ENCODE measurements at regions not wholly inside any gene's neighbourhood (a gene's known extent, or its start where the extent isn't known, plus 50 kb on each side); places are given as distances from the start of the nearest gene placed in this dataset.

DNA sequence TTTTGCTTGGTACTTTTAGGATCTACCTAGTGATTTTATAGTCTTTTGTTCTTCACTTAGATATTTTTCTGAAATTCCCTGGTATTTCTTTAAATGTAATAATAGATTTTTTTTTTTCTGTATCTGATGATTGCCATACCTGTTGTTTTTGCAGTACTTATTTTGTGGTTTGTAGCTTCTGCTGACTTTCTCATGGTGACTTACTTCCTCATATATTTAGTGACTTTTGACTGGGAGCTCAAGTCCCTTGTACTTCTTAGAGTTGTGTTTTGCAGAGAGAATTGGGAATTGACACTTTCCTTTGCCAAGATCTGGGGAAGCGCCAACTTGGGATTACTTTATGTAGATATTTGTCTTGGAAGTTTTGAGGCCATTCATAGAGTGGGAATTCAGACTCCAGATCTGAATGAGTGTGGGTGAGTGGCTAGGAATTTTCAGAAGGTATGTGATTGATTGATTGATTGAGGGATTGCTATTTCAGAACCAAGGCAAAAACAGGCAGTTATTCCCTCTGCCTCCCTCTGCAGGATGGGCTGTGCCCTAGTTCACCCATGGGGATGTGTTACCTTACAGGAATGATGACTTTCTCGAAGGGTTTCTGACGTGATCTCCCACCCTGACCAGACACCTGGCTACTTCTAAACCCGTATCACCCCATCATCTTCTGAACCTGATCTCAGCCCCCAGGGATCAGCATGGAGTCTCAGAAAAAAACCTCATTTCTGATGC lies 219.5 kb downstream of the URB2 start:
- TF ChIP-seq PRDM1 (tag by site-specific recombination; IDR thresholded peaks at IDR 0.05) (no peak), MEIS1 (CRISPR knock-in tag; IDR thresholded peaks at IDR 0.05; ENCODE audit: borderline replicate concordance) (no peak), ZNF677 (tag by site-specific recombination; IDR thresholded peaks at IDR 0.05) (no peak), CTCF (tag by site-specific recombination; IDR thresholded peaks at IDR 0.05) (no peak), IKZF3 (tag by site-specific recombination; IDR thresholded peaks at IDR 0.05) (no peak), BCL11A (tag by site-specific recombination; IDR thresholded peaks at IDR 0.05; ENCODE audit: low read depth) (no peak), SP2 (tag by site-specific recombination; IDR thresholded peaks at IDR 0.05) (no peak), ZNF184 (tag by site-specific recombination; IDR thresholded peaks at IDR 0.05) (no peak), ZNF202 (tag by site-specific recombination; IDR thresholded peaks at IDR 0.05; ENCODE audit: borderline replicate concordance) (no peak), FEZF1 (tag by site-specific recombination; IDR thresholded peaks at IDR 0.05) (no peak), REST (tag by site-specific recombination; IDR thresholded peaks at IDR 0.05) (no peak), ZFP3 (tag by site-specific recombination; IDR thresholded peaks at IDR 0.05; ENCODE audit: low read depth) (no peak)

Measured in HEK293 (cell line).